Muscle of back (tissue), 3 donors: ENCODE measurements at regions not wholly inside any gene's neighbourhood (a gene's known extent, or its start where the extent isn't known, plus 50 kb on each side); places are given as distances from the start of the nearest gene placed in this dataset.
"Not testable (repeated sequence)": the region's sequence is repeated elsewhere in the genome, so short reads cannot be mapped to it uniquely, and the experiment has no call there.

Source experiments
- DNase-seq, 3 donors: peaks; one replicate each; pipeline versions ENCODE4 v3.0.0 to v3.0.0-alpha.2; 2013

- no peak for DNase-seq
Measured at GRCh38 chr5:78726571-78726970, 78.0 kb upstream of the LHFPL2 start.

DNA sequence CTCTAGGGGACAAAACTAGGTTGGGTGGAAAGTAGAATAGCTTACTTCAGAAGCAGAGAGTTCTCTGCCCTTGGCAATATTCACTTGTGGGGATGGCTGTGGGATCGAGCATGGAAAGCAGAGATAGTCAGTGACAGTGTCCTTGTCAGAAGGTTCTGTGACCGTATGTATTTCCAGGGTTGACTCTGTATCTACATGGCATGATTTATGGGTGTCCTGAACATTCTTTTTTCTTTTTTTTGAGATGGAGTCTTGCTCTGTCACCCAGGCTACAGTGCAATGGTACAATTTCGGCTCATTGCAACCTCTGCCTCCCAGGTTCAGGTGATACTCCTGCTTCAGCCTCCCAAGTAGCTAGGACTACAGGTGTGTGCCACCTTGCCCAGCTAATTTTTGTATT, 77.4 kb upstream of the LHFPL2 start:
- DNase-seq = no peak

GRCh38 chr5:78724061-78724460, 75.5 kb upstream of the LHFPL2 start:
- DNase-seq = no peak

DNA sequence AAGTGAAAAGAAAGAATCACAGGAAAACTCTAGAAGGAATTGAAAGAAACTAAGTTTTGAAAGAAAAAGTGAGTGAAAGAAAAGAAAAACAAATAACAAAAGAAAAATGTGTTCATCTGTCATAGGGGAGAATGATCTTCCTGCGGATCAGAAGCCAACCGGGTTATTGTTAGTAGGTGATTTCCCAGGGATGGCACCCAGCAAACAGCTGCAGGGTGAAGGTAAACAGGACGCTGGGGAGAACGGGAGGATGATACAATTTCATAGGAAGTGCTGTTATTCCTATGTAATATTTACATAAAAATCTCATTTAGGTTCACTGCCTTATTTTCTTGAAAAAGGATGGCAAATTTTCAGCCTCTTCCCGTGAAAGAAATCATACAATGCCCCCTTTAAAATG, 72.4 kb upstream of the LHFPL2 start:
- DNase-seq = no peak

DNA sequence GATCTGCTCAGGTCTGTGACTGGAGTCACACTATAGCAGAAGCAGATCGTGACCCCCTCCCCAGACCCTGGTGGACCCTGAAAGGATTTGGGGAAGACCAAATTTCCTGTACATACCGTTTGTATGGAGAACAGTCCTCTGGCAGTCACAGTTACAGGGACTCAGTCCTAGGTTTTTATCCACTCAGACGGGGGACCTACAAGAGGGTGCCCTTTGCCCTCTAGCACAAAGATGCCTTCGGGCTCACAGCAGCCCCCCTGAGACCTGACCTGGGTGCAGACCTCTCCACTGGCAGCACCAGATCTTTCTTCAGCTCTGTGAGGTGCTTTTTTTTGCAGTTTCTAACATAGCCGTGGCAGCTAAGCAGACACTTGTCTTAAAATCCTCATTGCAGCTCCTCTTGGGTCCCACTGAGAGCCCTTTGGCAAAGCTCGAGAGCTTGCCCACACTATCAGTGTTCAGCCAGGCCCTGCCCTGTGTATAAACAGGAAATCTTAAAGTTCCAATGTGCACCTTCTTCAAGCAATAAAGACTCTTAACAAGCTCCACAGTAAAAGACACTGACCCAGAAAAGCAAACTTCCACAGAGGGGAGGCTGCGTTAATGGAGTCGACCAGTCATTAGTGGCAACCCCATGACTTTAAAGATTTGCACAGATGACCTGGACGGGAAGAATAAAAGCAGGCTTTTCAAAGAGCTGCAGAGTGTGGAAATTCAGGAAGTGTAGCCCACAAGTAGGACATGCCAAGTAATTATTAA, 71.8 kb upstream of the LHFPL2 start:
- peak in 1 of 3 donors; percentile 17 for DNase-seq

GRCh38 chr5:78719504-78720219, 71.1 kb upstream of the LHFPL2 start:
- no peak for DNase-seq

GRCh38 chr5:78718824-78719223, 70.3 kb upstream of the LHFPL2 start:
- DNase-seq = no peak

GRCh38 chr5:78717674-78718584, 69.4 kb upstream of the LHFPL2 start:
- DNase-seq = no peak

DNA sequence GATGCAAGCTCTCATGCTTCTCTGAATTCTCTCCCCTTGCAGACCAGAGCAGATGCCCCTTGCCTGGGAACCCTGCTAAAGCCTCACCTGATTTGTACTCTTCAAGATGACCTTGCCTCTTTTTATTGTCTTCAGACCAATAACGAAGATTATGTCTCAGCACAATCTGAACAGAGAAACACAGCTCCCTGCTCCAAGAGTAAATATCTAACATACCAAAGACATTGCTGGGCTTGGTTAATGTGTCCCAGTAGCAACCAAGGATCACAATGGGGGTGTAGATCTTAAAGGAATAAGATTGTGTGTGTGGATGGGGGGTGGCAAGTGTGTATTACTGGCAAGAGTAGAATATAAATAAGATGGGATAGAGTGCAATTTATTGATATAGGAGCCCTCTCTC, 67.6 kb upstream of the LHFPL2 start:
- DNase-seq = no peak

- DNase-seq = not testable (repeated sequence)
Measured at GRCh38 chr5:78715351-78715750, 66.8 kb upstream of the LHFPL2 start.

DNA sequence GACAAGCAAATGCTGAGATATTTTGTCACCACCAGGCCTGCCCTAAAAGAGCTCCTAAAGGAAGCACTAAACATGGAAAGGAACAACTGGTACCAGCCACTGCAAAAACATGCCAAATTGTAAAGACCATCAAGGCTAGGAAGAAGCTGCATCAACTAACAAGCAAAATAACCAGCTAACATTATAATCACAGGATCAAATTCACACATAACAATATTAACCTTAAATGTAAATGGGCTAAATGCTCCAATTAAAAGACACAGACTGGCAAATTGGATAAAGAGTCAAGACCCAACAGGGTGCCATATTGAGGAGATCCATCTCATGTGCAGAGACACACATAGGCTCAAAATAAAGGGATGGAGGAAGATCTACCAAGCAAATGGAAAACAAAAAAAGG, 63.1 kb upstream of the LHFPL2 start:
- DNase-seq = not testable (repeated sequence)

GRCh38 chr5:78709729-78710430, 61.3 kb upstream of the LHFPL2 start:
- DNase-seq = not testable (repeated sequence)

GRCh38 chr5:78706825-78707224, 58.3 kb upstream of the LHFPL2 start:
- no peak for DNase-seq

- no peak for DNase-seq
Measured at GRCh38 chr5:78706381-78706780, 57.8 kb upstream of the LHFPL2 start.

GRCh38 chr5:78705826-78706225, 57.3 kb upstream of the LHFPL2 start:
- no peak for DNase-seq

GRCh38 chr5:78701795-78702410, 53.3 kb upstream of the LHFPL2 start:
- no peak for DNase-seq

DNA sequence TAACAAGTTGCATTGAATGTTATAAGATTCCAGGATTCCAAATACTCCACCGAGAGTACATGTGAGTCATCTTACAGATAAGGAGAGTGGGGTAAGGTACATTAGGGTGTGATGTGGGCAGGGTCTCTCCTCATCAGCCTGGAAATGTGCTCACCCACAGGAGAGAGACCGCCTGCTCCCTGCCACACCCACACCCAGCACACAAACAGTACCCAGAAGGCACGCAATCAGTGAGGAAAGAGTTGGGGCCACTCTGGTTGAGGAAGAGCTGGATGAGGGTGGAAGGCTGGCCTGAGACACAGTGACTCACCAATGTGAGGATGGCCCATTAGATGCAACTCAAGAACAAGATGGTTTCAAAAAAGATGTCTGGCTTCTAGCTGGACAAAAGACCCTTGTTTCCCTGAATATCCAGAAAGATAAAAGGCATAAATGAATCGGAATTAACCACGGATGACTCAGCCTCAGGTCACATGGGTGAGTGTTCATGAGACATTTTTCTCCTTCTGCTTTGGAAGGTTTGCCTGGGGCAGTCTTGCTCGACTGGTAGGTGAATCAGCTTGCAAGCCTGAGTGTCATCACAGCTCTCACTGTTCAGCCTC, 51.1 kb upstream of the LHFPL2 start:
- peak in 1 of 3 donors; percentile 71 for DNase-seq

DNA sequence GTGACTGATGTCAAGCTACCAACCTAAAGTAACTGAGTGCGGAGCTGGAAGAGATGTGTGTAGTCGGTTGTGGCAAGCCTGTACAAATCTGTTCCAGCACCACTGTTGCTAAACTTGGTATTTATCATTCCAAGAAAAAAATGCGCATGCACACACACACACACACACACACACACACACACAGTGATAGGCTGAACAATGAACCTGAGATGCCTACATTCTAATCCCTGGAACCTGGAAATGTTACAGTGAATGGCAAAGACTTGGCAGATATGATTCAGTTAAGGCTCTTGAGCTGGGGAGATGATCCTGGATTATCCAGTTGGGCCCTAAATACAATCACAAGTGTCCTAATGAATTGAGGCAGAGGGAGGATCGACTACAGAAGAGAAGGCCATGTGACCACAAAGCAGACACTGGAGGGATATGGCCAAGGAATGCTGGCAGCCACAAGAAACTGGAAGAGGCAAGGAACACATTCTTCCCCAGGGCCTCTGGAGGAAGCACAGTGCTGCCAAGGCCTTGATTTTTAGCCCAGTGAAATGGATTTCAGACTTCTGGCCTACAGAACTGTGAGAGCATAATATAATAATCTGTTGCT, 49.7 kb upstream of the LHFPL2 start:
- DNase-seq = peak; percentile 73 to 90 (median 78)
